IMR-90 (cell line): ENCODE measurements at regions not wholly inside any gene's neighbourhood (a gene's known extent, or its start where the extent isn't known, plus 50 kb on each side); places are given as distances from the start of the nearest gene placed in this dataset.

Source experiments
- ATAC-seq: fragments of 200-7000 bp; cut with Tn5 transposase; 2 replicates; pipeline ENCODE4 v1.9.1; 2020; ENCODE audit warnings: low read depth, mild to moderate bottlenecking, moderate library complexity
- BruUV-seq: library from RNA; stranded (reverse); fragments of 400-500 nt; replicated peaks from 2 replicates; lab custom pipeline; 2021; lab: Mats Ljungman, UMichigan
- CTCF ChIA-PET: fragments of 300-600 bp; formaldehyde crosslinking; extraction: SDS; loops from one replicate; lab custom pipeline; 2021; ENCODE audit warnings: antibody characterized with exemption; lab: Yijun Ruan, JAX
- POLR2A ChIA-PET: fragments of 300-600 bp; sonication (Branson Sonifier 250); formaldehyde crosslinking; loops from one replicate; lab custom pipeline; 2022; ENCODE audit warnings: antibody characterized with exemption; ENCODE audit not compliant: unreplicated experiment; lab: Charles Lee
- DNase-seq: peaks from one replicate; pipeline ENCODE4 v3.0.0; 2013
- H2AFZ ChIP-seq: replicated peaks from 2 replicates; pipeline ENCODE3; 2013; ENCODE audit warnings: low read length, mild to moderate bottlenecking; ENCODE audit not compliant: poor library complexity
- H2AK5ac ChIP-seq: 2 replicates; pipeline ENCODE4 v1.6.1; 2013; ENCODE audit warnings: low read depth, low read length, inconsistent platforms
- H2AK9ac ChIP-seq: replicated peaks from 2 replicates; pipeline ENCODE3; 2013; ENCODE audit warnings: mild to moderate bottlenecking, low read depth, low read length, moderate library complexity; ENCODE audit not compliant: poor library complexity
- H2BK120ac ChIP-seq: 2 replicates; pipeline ENCODE4 v1.6.1; 2013; ENCODE audit warnings: low read depth, low read length, inconsistent platforms
- H2BK15ac ChIP-seq: 3 replicates; pipeline ENCODE4 v1.6.1; 2013; ENCODE audit warnings: low read depth, low read length, inconsistent platforms
- H2BK20ac ChIP-seq: 2 replicates; pipeline ENCODE4 v1.6.1; 2013; ENCODE audit warnings: low read depth, mild to moderate bottlenecking, inconsistent platforms, low read length, moderate library complexity
- H2BK5ac ChIP-seq: 2 replicates; pipeline ENCODE4 v1.6.1; 2013; ENCODE audit warnings: mild to moderate bottlenecking, low read depth, low read length, inconsistent platforms; ENCODE audit not compliant: poor library complexity, severe bottlenecking
- H3K14ac ChIP-seq: replicated peaks from 2 replicates; pipeline ENCODE4 v1.6.1; 2013; ENCODE audit warnings: low read depth, low read length, inconsistent platforms
- H3K18ac ChIP-seq: 2 replicates; pipeline ENCODE4 v1.6.1; 2013; ENCODE audit warnings: low read depth, low read length, control low read depth
- H3K23ac ChIP-seq: 2 replicates; pipeline ENCODE4 v1.6.1; 2013; ENCODE audit warnings: low read depth, low read length, inconsistent platforms
- H3K27ac ChIP-seq: 2 replicates; pipeline ENCODE4 v1.5.1; 2013; ENCODE audit warnings: mild to moderate bottlenecking, control low read depth, low read length; ENCODE audit not compliant: insufficient read depth
- H3K27me3 ChIP-seq: 2 replicates; pipeline ENCODE4 v1.6.1; 2013; ENCODE audit warnings: low read length; ENCODE audit not compliant: control insufficient read depth, insufficient read depth
- H3K36me3 ChIP-seq: 2 replicates; pipeline ENCODE4 v1.6.1; 2013; ENCODE audit warnings: low read length, mixed read lengths; ENCODE audit not compliant: control insufficient read depth, insufficient read depth
- H3K4ac ChIP-seq: 2 replicates; pipeline ENCODE4 v1.6.1; 2013; ENCODE audit warnings: low read depth, low read length, inconsistent platforms
- H3K4me1 ChIP-seq: 2 replicates; pipeline ENCODE4 v1.6.1; 2013; ENCODE audit warnings: low read length, mixed read lengths; ENCODE audit not compliant: control insufficient read depth, insufficient read depth
- H3K4me2 ChIP-seq: 2 replicates; pipeline ENCODE4 v1.6.1; 2013; ENCODE audit warnings: low read depth, mild to moderate bottlenecking, control low read depth, low read length, moderate library complexity
- H3K4me3 ChIP-seq: 2 replicates; pipeline ENCODE4 v1.5.1; 2013; ENCODE audit warnings: low read depth, mild to moderate bottlenecking, control low read depth, low read length, moderate library complexity; ENCODE audit not compliant: insufficient read depth
- H3K56ac ChIP-seq: 2 replicates; pipeline ENCODE4 v1.6.1; 2013; ENCODE audit warnings: low read length, inconsistent platforms; ENCODE audit not compliant: insufficient read depth; ENCODE audit errors: extremely low read depth
- H3K79me1 ChIP-seq, 2 experiments: 2 replicates each; pipeline ENCODE4 v1.6.1; 2013; ENCODE audit warnings: low read length in 2 of 2, inconsistent platforms in 1 of 2, low read depth in 1 of 2
- H3K9ac ChIP-seq: 2 replicates; pipeline ENCODE4 v1.6.1; 2013; ENCODE audit warnings: low read depth, low read length, control low read depth
- H3K9me1 ChIP-seq: 2 replicates; pipeline ENCODE4 v1.6.1; 2013; ENCODE audit warnings: low read length, inconsistent platforms; ENCODE audit not compliant: insufficient read depth
- H3K9me3 ChIP-seq: 2 replicates; pipeline ENCODE4 v1.6.1; 2013; ENCODE audit warnings: low read length; ENCODE audit not compliant: control insufficient read depth, insufficient read depth
- H4K20me1 ChIP-seq: 2 replicates; pipeline ENCODE4 v1.6.1; 2013; ENCODE audit warnings: low read length, inconsistent platforms; ENCODE audit not compliant: insufficient read depth
- H4K5ac ChIP-seq: 2 replicates; pipeline ENCODE4 v1.6.1; 2013; ENCODE audit warnings: mild to moderate bottlenecking, low read depth, low read length, control low read depth
- H4K8ac ChIP-seq, 2 experiments: 2 replicates each; pipeline ENCODE4 v1.6.1; 2013; ENCODE audit warnings: low read depth in 2 of 2, low read length in 2 of 2, control low read depth in 1 of 2, inconsistent platforms in 1 of 2
- H4K91ac ChIP-seq: 2 replicates; pipeline ENCODE4 v1.6.1; 2013; ENCODE audit warnings: low read depth, low read length, inconsistent platforms; ENCODE audit not compliant: insufficient read depth
- FOS ChIP-seq: fragments of 150-350 bp; IDR thresholded peaks from 2 replicates; pipeline ENCODE4 v1.6.1; 2016; ENCODE audit warnings: low read depth, low read length
- MAFK ChIP-seq: IDR thresholded peaks from 2 replicates; pipeline ENCODE4 v1.6.1; 2012; ENCODE audit warnings: low read depth, low read length, improper control_type of control experiment
- MAZ ChIP-seq: IDR thresholded peaks from 2 replicates; pipeline ENCODE4 v1.6.1; 2012; ENCODE audit warnings: low read depth, mild to moderate bottlenecking, low read length, improper control_type of control experiment, moderate library complexity, borderline replicate concordance
- NFE2L2 ChIP-seq: fragments of 150-350 bp; IDR thresholded peaks from 2 replicates; pipeline ENCODE4 v1.6.1; 2016; ENCODE audit warnings: low read depth, mild to moderate bottlenecking, low read length
- POLR2A ChIP-seq: IDR thresholded peaks from 2 replicates; pipeline ENCODE4 v1.6.1; 2012; ENCODE audit warnings: mild to moderate bottlenecking, low read depth, low read length
- RAD21 ChIP-seq: IDR thresholded peaks from 2 replicates; pipeline ENCODE4 v1.6.1; 2012; ENCODE audit warnings: low read length, improper control_type of control experiment
- SMC3 ChIP-seq: fragments of 150-350 bp; IDR thresholded peaks from 2 replicates; pipeline ENCODE4 v1.6.1; 2016; ENCODE audit warnings: low read depth, mild to moderate bottlenecking, antibody characterized with exemption, low read length, moderate library complexity
- WGBS, 2 experiments: methylation state at CpG; one replicate each; pipeline versions ENCODE4 v1.1.5 to v1.1.7; 2013; ENCODE audit warnings: missing lambda C conversion rate in 2 of 2; ENCODE audit not compliant: insufficient read length in 1 of 2; ENCODE audit errors: extremely low coverage in 2 of 2; 5-methylcytosine and 5-hydroxymethylcytosine counted together
- dilution Hi-C: fragments of 300-500 bp; cut with HindIII; formaldehyde crosslinking; loops from one replicate; pipeline ENCODE4 v1.14.3; 2018; ENCODE audit warnings: low sequenced_read_pairs; ENCODE audit not compliant: unreplicated experiment
- in situ Hi-C: fragments of 300-500 bp; cut with MboI; formaldehyde crosslinking; loops from 3 replicates; pipeline ENCODE4 v1.14.3; 2019; ENCODE audit warnings: low sequenced_read_pairs, inconsistent platforms, mixed read lengths
- intact Hi-C: fragments of 100-400 bp; cut with micrococcal nuclease; formaldehyde crosslinking; loops from 2 replicates; pipeline ENCODE4 v1.10.0; 2022

GRCh38 chr19:30634996-30635975 is 263.1 kb downstream of the ZNF536 start:
- Histone ChIP-seq H2BK5ac (no peak overlapping the region), H4K8ac (no peak overlapping the region), H3K79me1 (no peaks in the 10 kb centered on the region), H3K27ac (no peak overlapping the region), H3K9me3 (peaks cover 17% of the 10 kb centered on the region; the same call in 1 of the 2 replicates), H2BK120ac (no peak overlapping the region), H4K20me1 (no peaks in the 10 kb centered on the region), H3K27me3 (no peaks in the 10 kb centered on the region), H4K5ac (no peak overlapping the region), H3K9ac (no peak overlapping the region), H4K91ac (no peak overlapping the region), H2AFZ (no peak overlapping the region), H3K18ac (no peak overlapping the region), H3K4me3 (no peak overlapping the region), H3K14ac (no peak overlapping the region), H3K4me1 (no peaks in the 10 kb centered on the region), H2AK9ac (no peak overlapping the region), H3K4me2 (no peak overlapping the region), H3K9me1 (no peaks in the 10 kb centered on the region), H2BK15ac (no peak overlapping the region), H3K56ac (no peak overlapping the region), H3K36me3 (no peaks in the 10 kb centered on the region), H2AK5ac (no peak overlapping the region), H3K4ac (no peak overlapping the region), H2BK20ac (no peak overlapping the region), H3K23ac (no peak overlapping the region)
- in situ Hi-C loops: loop anchor here (25.0 kb wide), 1 partner anchor 748 kb away; no protein-coding TSS in a partner anchor
- no TSS peak for BruUV-seq
- no peak for ATAC-seq
- dilution Hi-C loops: no loop called here
- no peak for DNase-seq
- TF ChIP-seq POLR2A (no peak), MAZ (no peak), SMC3 (no peak), NFE2L2 (no peak), RAD21 (no peak), MAFK (no peak), FOS (no peak)
- CTCF ChIA-PET: no interaction called here
- POLR2A ChIA-PET: no interaction called here
- 53% methylated on average over 4 of the region's 20 CpGs; no CpG with 5 or more reads in 1 of the 2 experiments for WGBS, 2 experiments
- intact Hi-C loops: no loop called here
